Globus pallidus (tissue), 1 donor: ENCODE measurements at regions not wholly inside any gene's neighbourhood (a gene's known extent, or its start where the extent isn't known, plus 50 kb on each side); places are given as distances from the start of the nearest gene placed in this dataset.
A peak's percentile ranks its signal among the peaks of the same experiment; 100 is the strongest.
"Not testable (repeated sequence)": the region's sequence is repeated elsewhere in the genome, so short reads cannot be mapped to it uniquely, and the experiment has no call there.

Experiments
- DNase-seq: peaks from one replicate; pipeline ENCODE4 v3.0.0-alpha.2; 2015; ENCODE audit warnings: low spot score

GRCh38 chr12:89880690-89881350 lies 172.2 kb upstream of the ATP2B1 start:
- DNase-seq: no peak

GRCh38 chr12:89879766-89880165 lies 171.1 kb upstream of the ATP2B1 start:
- DNase-seq: no peak

GRCh38 chr12:89878950-89879349 lies 170.3 kb upstream of the ATP2B1 start:
- no peak for DNase-seq

GRCh38 chr12:89878327-89878726 lies 169.7 kb upstream of the ATP2B1 start:
- no peak for DNase-seq

GRCh38 chr12:89877671-89878070 lies 169.0 kb upstream of the ATP2B1 start:
- DNase-seq: no peak

GRCh38 chr12:89877136-89877535 lies 168.5 kb upstream of the ATP2B1 start:
- no peak for DNase-seq

- DNase-seq: no peak
These were observed 167.2 kb upstream of the ATP2B1 start for GRCh38 chr12:89875809-89876208.

GRCh38 chr12:89875225-89875624 lies 166.6 kb upstream of the ATP2B1 start:
- DNase-seq: no peak

- DNase-seq: no peak
These were observed 165.5 kb upstream of the ATP2B1 start for GRCh38 chr12:89874146-89874545.

GRCh38 chr12:89873745-89874144 lies 165.1 kb upstream of the ATP2B1 start:
- DNase-seq: no peak

GRCh38 chr12:89872922-89873630 lies 164.4 kb upstream of the ATP2B1 start:
- DNase-seq: no peak

GRCh38 chr12:89870413-89871184 lies 162.0 kb upstream of the ATP2B1 start:
- no peak for DNase-seq

GRCh38 chr12:89867611-89868010 lies 159.0 kb upstream of the ATP2B1 start:
- not testable (repeated sequence) for DNase-seq

- no peak for DNase-seq
These were observed 155.8 kb upstream of the ATP2B1 start for GRCh38 chr12:89864411-89864810.

- DNase-seq: no peak
These were observed 155.3 kb upstream of the ATP2B1 start for GRCh38 chr12:89863968-89864367.

GRCh38 chr12:89863493-89863938 lies 154.9 kb upstream of the ATP2B1 start:
- DNase-seq: no peak

GRCh38 chr12:89862511-89863445 lies 154.1 kb upstream of the ATP2B1 start:
- peak; percentile 65 for DNase-seq

- DNase-seq: no peak
These were observed 152.4 kb upstream of the ATP2B1 start for GRCh38 chr12:89861086-89861485.

- DNase-seq: peak; percentile 31
These were observed 151.0 kb upstream of the ATP2B1 start for GRCh38 chr12:89859508-89860220.

- DNase-seq: no peak
These were observed 150.1 kb upstream of the ATP2B1 start for GRCh38 chr12:89858718-89859117.

GRCh38 chr12:89857652-89858274 lies 149.1 kb upstream of the ATP2B1 start:
- DNase-seq: peak; percentile 14
